A673 (cell line): ENCODE measurements at regions not wholly inside any gene's neighbourhood (a gene's known extent, or its start where the extent isn't known, plus 50 kb on each side); places are given as distances from the start of the nearest gene placed in this dataset.
"Not testable (repeated sequence)": the region's sequence is repeated elsewhere in the genome, so short reads cannot be mapped to it uniquely, and the experiment has no call there.

Experiments
- BruUV-seq: library from RNA; stranded (reverse); fragments of 400-500 nt; replicated peaks from 2 replicates; lab custom pipeline; 2021; lab: Mats Ljungman, UMichigan
- CTCF ChIA-PET: fragments of 300-600 bp; sonication (Branson Sonifier 250); formaldehyde crosslinking; loops from one replicate; lab custom pipeline; 2022; ENCODE audit warnings: antibody characterized with exemption; lab: Charles Lee
- POLR2A ChIA-PET: fragments of 300-600 bp; sonication (Branson Sonifier 250); formaldehyde crosslinking; loops from one replicate; lab custom pipeline; 2022; ENCODE audit warnings: antibody characterized with exemption; ENCODE audit not compliant: low non-redundant PET; lab: Charles Lee
- DNase-seq: peaks from one replicate; pipeline ENCODE4 v3.0.0-alpha.2; 2015; ENCODE audit warnings: low spot score
- H3K27ac ChIP-seq: fragments of 200-600 bp; sonication (generic); 2 replicates; pipeline ENCODE4 v1.5.1; 2016; ENCODE audit warnings: mixed run types, low read depth, mild to moderate bottlenecking, mixed read lengths, antibody characterized with exemption, low read length; ENCODE audit not compliant: poor library complexity, severe bottlenecking
- H3K27me3 ChIP-seq: fragments of 200-600 bp; sonication (generic); replicated peaks from 2 replicates; pipeline ENCODE4 v1.6.1; 2017; ENCODE audit warnings: mixed run types, low read depth, mild to moderate bottlenecking, mixed read lengths, antibody characterized with exemption, low read length; ENCODE audit not compliant: insufficient read depth, poor library complexity
- H3K36me3 ChIP-seq: fragments of 200-600 bp; sonication (generic); 2 replicates; pipeline ENCODE4 v1.6.1; 2016; ENCODE audit warnings: mixed run types, mild to moderate bottlenecking, mixed read lengths, antibody characterized with exemption, low read length; ENCODE audit not compliant: insufficient read depth, poor library complexity, severe bottlenecking
- H3K4me1 ChIP-seq: fragments of 200-600 bp; sonication (generic); 2 replicates; pipeline ENCODE4 v1.6.1; 2017; ENCODE audit warnings: mixed run types, mild to moderate bottlenecking, mixed read lengths, antibody characterized with exemption, low read length; ENCODE audit not compliant: insufficient read depth, poor library complexity, severe bottlenecking
- H3K4me3 ChIP-seq: fragments of 200-600 bp; sonication (generic); 2 replicates; pipeline ENCODE4 v1.5.1; 2016; ENCODE audit warnings: low read depth, mixed run types, mild to moderate bottlenecking, mixed read lengths, low read length; ENCODE audit not compliant: poor library complexity, severe bottlenecking
- H3K9me3 ChIP-seq: fragments of 200-600 bp; sonication (generic); 2 replicates; pipeline ENCODE4 v1.6.1; 2016; ENCODE audit warnings: mixed run types, low read depth, mild to moderate bottlenecking, mixed read lengths, antibody characterized with exemption, low read length; ENCODE audit not compliant: poor library complexity, severe bottlenecking
- EZH2 ChIP-seq: fragments of 200-600 bp; sonication (generic); IDR thresholded peaks from 2 replicates; pipeline ENCODE4 v1.6.1; 2017; ENCODE audit warnings: borderline replicate concordance, low read depth, mild to moderate bottlenecking, mixed read lengths, antibody characterized with exemption, low read length; ENCODE audit not compliant: poor library complexity, severe bottlenecking
- intact Hi-C: fragments of 100-400 bp; cut with micrococcal nuclease; formaldehyde crosslinking; loops from one replicate; pipeline ENCODE4 v1.10.0; 2022; ENCODE audit not compliant: unreplicated experiment
- TF ChIP-seq, protein P1 (sequence below): fragments of 300-800, 200-600 bp; sonication (generic); conservative IDR thresholded peaks from 2 replicates; pipeline ENCODE4 v1.5.1; 2017; ENCODE audit warnings: low read depth, mild to moderate bottlenecking, antibody characterized with exemption, low read length, moderate library complexity, mixed read lengths

- TF ChIP-seq, protein P1, sequence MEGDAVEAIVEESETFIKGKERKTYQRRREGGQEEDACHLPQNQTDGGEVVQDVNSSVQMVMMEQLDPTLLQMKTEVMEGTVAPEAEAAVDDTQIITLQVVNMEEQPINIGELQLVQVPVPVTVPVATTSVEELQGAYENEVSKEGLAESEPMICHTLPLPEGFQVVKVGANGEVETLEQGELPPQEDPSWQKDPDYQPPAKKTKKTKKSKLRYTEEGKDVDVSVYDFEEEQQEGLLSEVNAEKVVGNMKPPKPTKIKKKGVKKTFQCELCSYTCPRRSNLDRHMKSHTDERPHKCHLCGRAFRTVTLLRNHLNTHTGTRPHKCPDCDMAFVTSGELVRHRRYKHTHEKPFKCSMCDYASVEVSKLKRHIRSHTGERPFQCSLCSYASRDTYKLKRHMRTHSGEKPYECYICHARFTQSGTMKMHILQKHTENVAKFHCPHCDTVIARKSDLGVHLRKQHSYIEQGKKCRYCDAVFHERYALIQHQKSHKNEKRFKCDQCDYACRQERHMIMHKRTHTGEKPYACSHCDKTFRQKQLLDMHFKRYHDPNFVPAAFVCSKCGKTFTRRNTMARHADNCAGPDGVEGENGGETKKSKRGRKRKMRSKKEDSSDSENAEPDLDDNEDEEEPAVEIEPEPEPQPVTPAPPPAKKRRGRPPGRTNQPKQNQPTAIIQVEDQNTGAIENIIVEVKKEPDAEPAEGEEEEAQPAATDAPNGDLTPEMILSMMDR: no peak
- no peak for TF ChIP-seq EZH2
- no peak for DNase-seq
- CTCF ChIA-PET: no interaction called here
- Histone ChIP-seq H3K27ac (no peak overlapping the region), H3K9me3 (no peaks in the 10 kb centered on the region), H3K27me3 (no peaks in the 10 kb centered on the region), H3K4me3 (no peak overlapping the region), H3K4me1 (no peaks in the 10 kb centered on the region), H3K36me3 (no peaks in the 10 kb centered on the region)
- POLR2A ChIA-PET: no interaction called here
- intact Hi-C loops: no loop called here
- BruUV-seq: no TSS peak
Measured at GRCh38 chr2:59333007-59333406, 1091.9 kb upstream of the FANCL start.

- DNase-seq, H3K4me1 ChIP-seq, H3K36me3 ChIP-seq, H3K27me3 ChIP-seq, POLR2A ChIA-PET, H3K27ac ChIP-seq, H3K9me3 ChIP-seq, intact Hi-C loops, BruUV-seq, CTCF ChIA-PET, H3K4me3 ChIP-seq: not testable (repeated sequence)
Measured at GRCh38 chr2:59326581-59327365, 1085.6 kb upstream of the FANCL start.

DNA sequence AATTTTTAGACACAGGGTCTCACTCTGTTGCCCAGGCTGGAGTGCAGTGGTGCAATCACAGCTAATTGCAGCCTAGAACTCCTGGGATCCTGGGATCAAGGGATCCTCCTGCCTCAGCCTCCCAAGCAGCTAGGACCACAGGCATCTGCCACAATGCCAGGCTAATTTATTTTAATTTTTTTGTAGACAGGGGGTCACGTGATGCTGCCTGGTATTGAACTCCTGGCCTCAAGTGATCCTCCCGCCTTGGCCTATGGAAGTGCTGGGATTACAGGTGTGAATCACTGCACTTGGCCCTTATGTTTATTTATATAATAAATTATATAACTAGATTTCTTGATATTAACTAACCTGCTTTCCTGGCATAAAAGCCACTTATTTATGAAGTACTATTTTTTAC is 1081.7 kb upstream of the FANCL start:
- H3K4me1 ChIP-seq: no peaks in the 10 kb centered on the region
- BruUV-seq: no TSS peak
- no peak overlapping the region for H3K4me3 ChIP-seq
- CTCF ChIA-PET: no interaction called here
- DNase-seq: no peak
- no peak for TF ChIP-seq EZH2
- no peaks in the 10 kb centered on the region for H3K9me3 ChIP-seq
- intact Hi-C loops: no loop called here
- no peak overlapping the region for H3K27ac ChIP-seq
- H3K27me3 ChIP-seq: no peaks in the 10 kb centered on the region
- H3K36me3 ChIP-seq: no peaks in the 10 kb centered on the region
- POLR2A ChIA-PET: no interaction called here

DNA sequence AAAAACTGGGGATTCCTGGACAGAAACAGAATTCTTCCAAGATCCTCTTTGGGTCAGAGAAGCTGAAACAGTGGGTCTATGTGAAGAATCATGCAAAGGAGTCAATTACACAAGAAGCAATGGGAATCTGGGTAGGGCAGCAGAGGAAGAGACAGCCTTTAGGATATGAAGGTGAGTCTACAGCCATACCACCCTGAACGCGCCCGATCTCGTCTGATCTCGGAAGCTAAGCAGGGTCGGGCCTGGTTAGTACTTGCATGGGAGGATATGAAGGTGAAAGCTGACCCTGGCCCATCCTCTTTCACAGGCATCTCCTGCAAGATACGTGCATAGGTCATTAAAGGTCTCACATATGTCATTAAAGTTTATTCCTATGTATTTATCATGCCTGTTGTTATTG is 1080.9 kb upstream of the FANCL start:
- no peak for DNase-seq
- H3K4me3 ChIP-seq: no peak overlapping the region
- ChIA-PET POLR2A (no interaction called here), CTCF (no interaction called here)
- no peaks in the 10 kb centered on the region for H3K27me3 ChIP-seq
- no TSS peak for BruUV-seq
- H3K27ac ChIP-seq: no peak overlapping the region
- H3K4me1 ChIP-seq: no peaks in the 10 kb centered on the region
- no peaks in the 10 kb centered on the region for H3K36me3 ChIP-seq
- TF ChIP-seq, protein P1: no peak
- TF ChIP-seq EZH2: no peak
- intact Hi-C loops: no loop called here
- H3K9me3 ChIP-seq: no peaks in the 10 kb centered on the region
